ENCODE measurements at regions not wholly inside any gene's neighbourhood (a gene's known extent, or its start where the extent isn't known, plus 50 kb on each side); places are given as distances from the start of the nearest gene placed in this dataset.

- DNase-seq, result no peak
Measured at GRCh38 chr2:145593991-145594614, 1074.2 kb upstream of the ZEB2 start.

GRCh38 chr2:145593280-145593679 is 1073.4 kb upstream of the ZEB2 start:
- DNase-seq, result no peak

GRCh38 chr2:145592361-145592760 is 1072.4 kb upstream of the ZEB2 start:
- DNase-seq, result no peak

GRCh38 chr2:145591109-145591809 is 1071.3 kb upstream of the ZEB2 start:
- no peak for DNase-seq

GRCh38 chr2:145587922-145588321 is 1068.0 kb upstream of the ZEB2 start:
- DNase-seq, result no peak

- DNase-seq, result no peak
Measured at GRCh38 chr2:145584353-145584752, 1064.4 kb upstream of the ZEB2 start.

GRCh38 chr2:145573608-145574007 is 1053.7 kb upstream of the ZEB2 start:
- DNase-seq, result no peak

GRCh38 chr2:145572238-145572637 is 1052.3 kb upstream of the ZEB2 start:
- DNase-seq, result no peak

GRCh38 chr2:145569108-145569507 is 1049.2 kb upstream of the ZEB2 start:
- no peak for DNase-seq

- DNase-seq, result no peak
Measured at GRCh38 chr2:145563741-145564615, 1044.1 kb upstream of the ZEB2 start.

- no peak for DNase-seq
Measured at GRCh38 chr2:145561152-145561551, 1041.2 kb upstream of the ZEB2 start.

GRCh38 chr2:145558617-145559350 is 1038.9 kb upstream of the ZEB2 start:
- no peak for DNase-seq

- DNase-seq, result no peak
Measured at GRCh38 chr2:145555360-145555759, 1035.4 kb upstream of the ZEB2 start.

- DNase-seq, result no peak
Measured at GRCh38 chr2:145551686-145552085, 1031.8 kb upstream of the ZEB2 start.

- no peak for DNase-seq
Measured at GRCh38 chr2:145548479-145548878, 1028.6 kb upstream of the ZEB2 start.

GRCh38 chr2:145547620-145548019 is 1027.7 kb upstream of the ZEB2 start:
- no peak for DNase-seq

GRCh38 chr2:145546091-145546490 is 1026.2 kb upstream of the ZEB2 start:
- DNase-seq, result no peak

- no peak for DNase-seq
Measured at GRCh38 chr2:145543856-145544255, 1023.9 kb upstream of the ZEB2 start.

- no peak for DNase-seq
Measured at GRCh38 chr2:145543155-145543554, 1023.2 kb upstream of the ZEB2 start.

- no peak for DNase-seq
Measured at GRCh38 chr2:145541028-145541427, 1021.1 kb upstream of the ZEB2 start.

GRCh38 chr2:145538661-145539350 is 1018.9 kb upstream of the ZEB2 start:
- DNase-seq, result no peak

GRCh38 chr2:145530653-145531052 is 1010.7 kb upstream of the ZEB2 start:
- no peak for DNase-seq

GRCh38 chr2:145524836-145525235 is 1004.9 kb upstream of the ZEB2 start:
- DNase-seq, result no peak
